PC-9 (cell line): ENCODE measurements at regions not wholly inside any gene's neighbourhood (a gene's known extent, or its start where the extent isn't known, plus 50 kb on each side); places are given as distances from the start of the nearest gene placed in this dataset.

Source experiments
- BruUV-seq: library from RNA; stranded (reverse); fragments of 400-500 nt; replicated peaks from 2 replicates; lab custom pipeline; 2021; lab: Mats Ljungman, UMichigan
- CTCF ChIA-PET: fragments of 300-600 bp; sonication (Branson Sonifier 250); formaldehyde crosslinking; loops from one replicate; lab custom pipeline; 2022; ENCODE audit warnings: antibody characterized with exemption; lab: Charles Lee
- POLR2A ChIA-PET: fragments of 300-600 bp; sonication (Branson Sonifier 250); formaldehyde crosslinking; loops from one replicate; lab custom pipeline; 2022; ENCODE audit warnings: antibody characterized with exemption; ENCODE audit not compliant: unreplicated experiment; lab: Charles Lee
- DNase-seq, 2 experiments: peaks; one replicate each; pipeline versions ENCODE4 v3.0.0 to v3.0.0-alpha.2; 2015 to 2022; ENCODE audit warnings: mixed read lengths in 1 of 2
- H2AFZ ChIP-seq: fragments of 200-600 bp; sonication (generic); 2 replicates; pipeline ENCODE4 v1.8.1; 2017; ENCODE audit warnings: antibody characterized with exemption
- H3F3A ChIP-seq: fragments of 200-600 bp; sonication (generic); 2 replicates; pipeline ENCODE4 v1.8.1; 2017; ENCODE audit warnings: antibody characterized with exemption, mild to moderate bottlenecking, low read depth; ENCODE audit not compliant: insufficient read depth
- H3K27ac ChIP-seq: fragments of 200-600 bp; sonication (generic); 2 replicates; pipeline ENCODE4 v1.6.1; 2016; ENCODE audit warnings: mixed run types
- H3K27me3 ChIP-seq: fragments of 200-600 bp; sonication (generic); 2 replicates; pipeline ENCODE4 v1.6.1; 2016; ENCODE audit warnings: low read depth, mixed run types; ENCODE audit not compliant: insufficient read depth
- H3K36me3 ChIP-seq: fragments of 200-600 bp; sonication (generic); 2 replicates; pipeline ENCODE4 v1.6.1; 2016; ENCODE audit warnings: low read depth, mixed run types
- H3K4me1 ChIP-seq: fragments of 200-600 bp; sonication (generic); replicated peaks from 2 replicates; pipeline ENCODE4 v1.6.1; 2016; ENCODE audit warnings: mixed run types; ENCODE audit not compliant: insufficient read depth
- H3K4me2 ChIP-seq: fragments of 200-600 bp; sonication (generic); 2 replicates; pipeline ENCODE4 v1.6.1; 2017; ENCODE audit warnings: mixed run types
- H3K4me3 ChIP-seq: fragments of 200-600 bp; sonication (generic); 2 replicates; pipeline ENCODE4 v1.6.1; 2016; ENCODE audit warnings: mixed run types
- H3K79me2 ChIP-seq: fragments of 200-600 bp; sonication (generic); 2 replicates; pipeline ENCODE4 v1.6.1; 2017; ENCODE audit warnings: low read depth, mixed run types
- H3K9me2 ChIP-seq: fragments of 200-600 bp; sonication (generic); 2 replicates; pipeline ENCODE4 v1.8.1; 2017; ENCODE audit warnings: mild to moderate bottlenecking; ENCODE audit not compliant: insufficient read depth
- H3K9me3 ChIP-seq: fragments of 200-600 bp; sonication (generic); 2 replicates; pipeline ENCODE4 v1.8.1; 2016; ENCODE audit warnings: low read depth; ENCODE audit not compliant: insufficient read depth
- H4K20me1 ChIP-seq: fragments of 200-600 bp; sonication (generic); 2 replicates; pipeline ENCODE4 v1.8.1; 2017; ENCODE audit not compliant: insufficient read depth
- CTCF ChIP-seq: fragments of 200-600 bp; sonication (generic); conservative IDR thresholded peaks from 2 replicates; pipeline ENCODE4 v1.6.1; 2017; ENCODE audit warnings: mixed run types, antibody characterized with exemption, mild to moderate bottlenecking, moderate library complexity
- EZH2 ChIP-seq: fragments of 200-600 bp; sonication (generic); IDR thresholded peaks from 2 replicates; pipeline ENCODE4 v1.8.0; 2017; ENCODE audit warnings: antibody characterized with exemption, low read depth
- intact Hi-C: fragments of 100-400 bp; cut with micrococcal nuclease; formaldehyde crosslinking; loops from one replicate; pipeline ENCODE4 v1.10.0; 2022; ENCODE audit not compliant: unreplicated experiment

- no peak overlapping the region for H3K27ac ChIP-seq
- no peak for DNase-seq
- no peaks in the 10 kb centered on the region for H3K36me3 ChIP-seq
- no peak for TF ChIP-seq EZH2
- no peak for TF ChIP-seq CTCF
- H3K27me3 ChIP-seq, result no peaks in the 10 kb centered on the region
- no peaks in the 10 kb centered on the region for H3F3A ChIP-seq
- H3K9me3 ChIP-seq, result no peaks in the 10 kb centered on the region
- BruUV-seq, result no TSS peak
- H3K4me3 ChIP-seq, result no peak overlapping the region
- POLR2A ChIA-PET, result no interaction called here
- H2AFZ ChIP-seq, result no peak overlapping the region
- H3K4me1 ChIP-seq, result no peaks in the 10 kb centered on the region
- CTCF ChIA-PET, result no interaction called here
- no peaks in the 10 kb centered on the region; the same call in 1 of the 2 replicates for H3K9me2 ChIP-seq
- H3K79me2 ChIP-seq, result no peaks in the 10 kb centered on the region
- no peaks in the 10 kb centered on the region for H4K20me1 ChIP-seq
- H3K4me2 ChIP-seq, result no peak overlapping the region
- intact Hi-C loops, result no loop called here
These were observed 480.1 kb downstream of the SPRY1 start for GRCh38 chr4:123876671-123877101.

- Histone ChIP-seq H3K27me3 (no peaks in the 10 kb centered on the region), H3K4me2 (no peak overlapping the region), H3K4me1 (no peaks in the 10 kb centered on the region), H3K9me3 (no peaks in the 10 kb centered on the region), H4K20me1 (no peaks in the 10 kb centered on the region), H3K79me2 (no peaks in the 10 kb centered on the region), H3K9me2 (no peaks in the 10 kb centered on the region; the same call in 1 of the 2 replicates), H3K36me3 (no peaks in the 10 kb centered on the region), H3K27ac (no peak overlapping the region), H3K4me3 (no peak overlapping the region), H2AFZ (no peak overlapping the region), H3F3A (no peaks in the 10 kb centered on the region)
- TF ChIP-seq EZH2, result no peak
- TF ChIP-seq CTCF, result no peak
- CTCF ChIA-PET, result no interaction called here
- intact Hi-C loops, result no loop called here
- no peak for DNase-seq
- BruUV-seq, result no TSS peak
- POLR2A ChIA-PET, result no interaction called here
These were observed 481.0 kb downstream of the SPRY1 start for GRCh38 chr4:123877551-123877950.

- H3K4me3 ChIP-seq, result no peak overlapping the region
- H3F3A ChIP-seq, result no peaks in the 10 kb centered on the region
- POLR2A ChIA-PET, result no interaction called here
- DNase-seq, result no peak
- H2AFZ ChIP-seq, result no peak overlapping the region
- no TSS peak for BruUV-seq
- no peaks in the 10 kb centered on the region for H3K27me3 ChIP-seq
- H3K9me2 ChIP-seq, result no peaks in the 10 kb centered on the region; the same call in 1 of the 2 replicates
- no peaks in the 10 kb centered on the region for H3K79me2 ChIP-seq
- no peaks in the 10 kb centered on the region for H4K20me1 ChIP-seq
- no peak for TF ChIP-seq EZH2
- TF ChIP-seq CTCF, result no peak
- no peak overlapping the region for H3K4me2 ChIP-seq
- H3K36me3 ChIP-seq, result no peaks in the 10 kb centered on the region
- no peak overlapping the region for H3K27ac ChIP-seq
- CTCF ChIA-PET, result no interaction called here
- H3K9me3 ChIP-seq, result no peaks in the 10 kb centered on the region
- H3K4me1 ChIP-seq, result no peaks in the 10 kb centered on the region
- intact Hi-C loops, result no loop called here
These were observed 482.4 kb downstream of the SPRY1 start for GRCh38 chr4:123878976-123879375.
